ENCODE measurements at regions not wholly inside any gene's neighbourhood (a gene's known extent, or its start where the extent isn't known, plus 50 kb on each side); places are given as distances from the start of the nearest gene placed in this dataset.

- peak overlapping the region; percentile 39 for H3K27ac ChIP-seq
- TF ChIP-seq CTCF (IDR thresholded peaks at IDR 0.05) (no peak), ZFX (IDR thresholded peaks at IDR 0.05; ENCODE audit: borderline replicate concordance) (no peak)
Observed at GRCh38 chr3:72338082-72338941, 509.9 kb downstream of the SHQ1 start.

- no peak overlapping the region for H3K27ac ChIP-seq
- no peak for TF ChIP-seq CTCF (IDR thresholded peaks at IDR 0.05)
- no peak for TF ChIP-seq ZFX (IDR thresholded peaks at IDR 0.05; ENCODE audit: borderline replicate concordance)
Observed at GRCh38 chr3:72337480-72337855, 510.8 kb downstream of the SHQ1 start.

GRCh38 chr3:72336821-72337479, 511.3 kb downstream of the SHQ1 start:
- no peak for TF ChIP-seq CTCF (IDR thresholded peaks at IDR 0.05)
- no peak for TF ChIP-seq ZFX (IDR thresholded peaks at IDR 0.05; ENCODE audit: borderline replicate concordance)

GRCh38 chr3:72336114-72336651, 512.1 kb downstream of the SHQ1 start:
- no peak overlapping the region for H3K27ac ChIP-seq
- TF ChIP-seq CTCF (IDR thresholded peaks at IDR 0.05) (no peak), ZFX (IDR thresholded peaks at IDR 0.05; ENCODE audit: borderline replicate concordance) (no peak)

More at GRCh38 chr3:72336821-72337479, 511.3 kb downstream of the SHQ1 start:
- peak overlapping the region; percentile 17; the same call in 1 of the 2 replicates for H3K27ac ChIP-seq

- H3K27ac ChIP-seq = no peak overlapping the region
- TF ChIP-seq CTCF (IDR thresholded peaks at IDR 0.05) = no peak
- TF ChIP-seq ZFX (IDR thresholded peaks at IDR 0.05; ENCODE audit: borderline replicate concordance) = no peak
Observed at GRCh38 chr3:72335458-72336095, 512.7 kb downstream of the SHQ1 start.

GRCh38 chr3:72334681-72335457, 513.4 kb downstream of the SHQ1 start:
- TF ChIP-seq ZFX (IDR thresholded peaks at IDR 0.05; ENCODE audit: borderline replicate concordance) = no peak
- no peak for TF ChIP-seq CTCF (IDR thresholded peaks at IDR 0.05)

More at GRCh38 chr3:72334681-72335457, 513.4 kb downstream of the SHQ1 start:
- H3K27ac ChIP-seq = no peak overlapping the region
